Esophagus squamous epithelium (tissue), 5 donors: ENCODE measurements at regions not wholly inside any gene's neighbourhood (a gene's known extent, or its start where the extent isn't known, plus 50 kb on each side); places are given as distances from the start of the nearest gene placed in this dataset.

Experiments
- DNase-seq: peaks from one replicate; lab custom pipeline; 2025; lab: John Stamatoyannopoulos, UW
- H3K27ac ChIP-seq, 4 donors: fragments of 200-600 bp; sonication (generic); one replicate each; pipeline ENCODE4 v1.5.1; 2016 to 2019; ENCODE audit warnings: mild to moderate bottlenecking in 1 of 4
- H3K27me3 ChIP-seq, 4 donors: fragments of 200-600 bp; sonication (generic); 1 replicate in 3 of 4; 2 replicates in 1 of 4; pipeline versions ENCODE4 v1.5.1 to v1.6.0; 2017 to 2021; ENCODE audit warnings: antibody characterized with exemption in 1 of 4
- H3K36me3 ChIP-seq, 3 donors: fragments of 200-600 bp; sonication (generic); one replicate each; pipeline ENCODE4 v1.5.1; 2016 to 2019
- H3K4me1 ChIP-seq, 3 donors: fragments of 200-600 bp; sonication (generic); one replicate each; pipeline ENCODE4 v1.5.1; 2017 to 2019
- H3K4me3 ChIP-seq, 4 donors: fragments of 200-600 bp; sonication (generic); 1 replicate in 3 of 4; 2 replicates in 1 of 4; pipeline ENCODE4 v1.5.1; 2016 to 2019; ENCODE audit warnings: mild to moderate bottlenecking in 2 of 4, moderate library complexity in 1 of 4
- H3K9me3 ChIP-seq, 3 donors: fragments of 200-600 bp; sonication (generic); one replicate each; pipeline ENCODE4 v1.5.1; 2016 to 2019
- CTCF ChIP-seq, 6 experiments: fragments of 450-650 bp in 4 of 6; fragments of 200-600 bp in 2 of 6; sonication (generic) in 2 of 6; IDR thresholded peaks; one replicate each; pipeline ENCODE4 v1.5.1; 2016 to 2019; ENCODE audit warnings: antibody characterized with exemption in 6 of 6, mild to moderate bottlenecking in 4 of 6, moderate library complexity in 4 of 6
- POLR2A ChIP-seq, 4 donors: fragments of 450-650 bp; IDR thresholded peaks; one replicate each; pipeline ENCODE4 v1.6.1; 2017; ENCODE audit warnings: antibody characterized with exemption in 4 of 4, mild to moderate bottlenecking in 4 of 4, moderate library complexity in 3 of 4
- WGBS, 2 donors: methylation state at CpG; one replicate each; pipeline ENCODE4 v1.1.5; 2018; 5-methylcytosine and 5-hydroxymethylcytosine counted together
- intact Hi-C: fragments of 100-400 bp; cut with DNase I; formaldehyde crosslinking; loops from one replicate; pipeline ENCODE4 v1.15.0; 2022
- donor health status: DM: yes; HTN: yes; CAD: no.

- intact Hi-C loops = no loop called here
- Histone ChIP-seq H3K4me3 (no peak overlapping the region), H3K27ac (no peak overlapping the region), H3K27me3 (no peaks in the 10 kb centered on the region), H3K9me3 (no peaks in the 10 kb centered on the region), H3K36me3 (no peaks in the 10 kb centered on the region), H3K4me1 (no peaks in the 10 kb centered on the region)
- TF ChIP-seq CTCF (IDR thresholded peaks at IDR 0.05) (no peak), POLR2A (IDR thresholded peaks at IDR 0.05) (no peak)
- WGBS, 2 donors = 64 to 71% methylated on average over 4 of the region's 4 CpGs
- no peak for DNase-seq
Measured at GRCh38 chr4:181946902-181947301, 296.3 kb upstream of the TENM3 start.

- Histone ChIP-seq H3K4me3 (no peak overlapping the region), H3K27ac (no peak overlapping the region), H3K27me3 (no peaks in the 10 kb centered on the region), H3K9me3 (no peaks in the 10 kb centered on the region), H3K36me3 (no peaks in the 10 kb centered on the region), H3K4me1 (peaks cover 0 to 9% (median 0%) of the 10 kb centered on the region in 3 donors)
- 60 to 67% methylated on average over 3 of the region's 3 CpGs for WGBS, 2 donors
- no peak for TF ChIP-seq POLR2A (IDR thresholded peaks at IDR 0.05)
- no peak for TF ChIP-seq CTCF (IDR thresholded peaks at IDR 0.05)
- no peak for DNase-seq
- intact Hi-C loops = no loop called here
Measured at GRCh38 chr4:181948839-181949382, 294.3 kb upstream of the TENM3 start.

- H3K27ac ChIP-seq = no peak overlapping the region
- TF ChIP-seq POLR2A (IDR thresholded peaks at IDR 0.05) (no peak), CTCF (IDR thresholded peaks at IDR 0.05) (no peak)
- no peaks in the 10 kb centered on the region for H3K9me3 ChIP-seq
- no peaks in the 10 kb centered on the region for H3K27me3 ChIP-seq
- H3K4me3 ChIP-seq = no peak overlapping the region
- DNase-seq = no peak
- H3K36me3 ChIP-seq = no peaks in the 10 kb centered on the region
- 57 to 62% methylated on average over 5 of the region's 6 CpGs for WGBS, 2 donors
- peaks cover 0 to 9% (median 0%) of the 10 kb centered on the region in 3 donors for H3K4me1 ChIP-seq
- intact Hi-C loops = no loop called here
Measured at GRCh38 chr4:181949704-181950312, 293.4 kb upstream of the TENM3 start.

GRCh38 chr4:181950372-181951127 lies 292.7 kb upstream of the TENM3 start:
- 56 to 67% methylated on average over 6 of the region's 6 CpGs for WGBS, 2 donors
- no peak for TF ChIP-seq CTCF (IDR thresholded peaks at IDR 0.05)
- Histone ChIP-seq H3K4me3 (no peak overlapping the region), H3K9me3 (no peaks in the 10 kb centered on the region), H3K27me3 (no peaks in the 10 kb centered on the region), H3K36me3 (no peaks in the 10 kb centered on the region), H3K27ac (no peak overlapping the region), H3K4me1 (peaks cover 0 to 9% (median 0%) of the 10 kb centered on the region in 3 donors)
- no peak for DNase-seq
- intact Hi-C loops = no loop called here

- WGBS, 2 donors = 54 to 61% methylated on average over 3 of the region's 3 CpGs
- intact Hi-C loops = no loop called here
Measured at GRCh38 chr4:181951265-181951664, 291.9 kb upstream of the TENM3 start.

More at GRCh38 chr4:181951265-181951664, 291.9 kb upstream of the TENM3 start:
- no peak for DNase-seq
- Histone ChIP-seq H3K9me3 (no peaks in the 10 kb centered on the region), H3K4me1 (peaks cover 0 to 9% (median 0%) of the 10 kb centered on the region in 3 donors), H3K27ac (no peak overlapping the region), H3K4me3 (no peak overlapping the region), H3K27me3 (no peaks in the 10 kb centered on the region), H3K36me3 (no peaks in the 10 kb centered on the region)
- no peak for TF ChIP-seq CTCF (IDR thresholded peaks at IDR 0.05)
- TF ChIP-seq POLR2A (IDR thresholded peaks at IDR 0.05) = no peak
